ENCODE measurements at regions not wholly inside any gene's neighbourhood (a gene's known extent, or its start where the extent isn't known, plus 50 kb on each side); places are given as distances from the start of the nearest gene placed in this dataset.

- no peak for DNase-seq
Measured at GRCh38 chr6:113659762-113660404, 197.3 kb upstream of the MARCKS start.

GRCh38 chr6:113660819-113661218 lies 196.3 kb upstream of the MARCKS start:
- DNase-seq = no peak

- no peak for DNase-seq
Measured at GRCh38 chr6:113662093-113662665, 195.0 kb upstream of the MARCKS start.

- no peak for DNase-seq
Measured at GRCh38 chr6:113662688-113663333, 194.3 kb upstream of the MARCKS start.

- peak; percentile 14 for DNase-seq
Measured at GRCh38 chr6:113664909-113665308, 192.2 kb upstream of the MARCKS start.

- peak; percentile 62 for DNase-seq
Measured at GRCh38 chr6:113668641-113669408, 188.3 kb upstream of the MARCKS start.

- no peak for DNase-seq
Measured at GRCh38 chr6:113669606-113670005, 187.5 kb upstream of the MARCKS start.

GRCh38 chr6:113671421-113671820 lies 185.7 kb upstream of the MARCKS start:
- DNase-seq = no peak

GRCh38 chr6:113672491-113673149 lies 184.5 kb upstream of the MARCKS start:
- DNase-seq = peak; percentile 12

GRCh38 chr6:113674075-113674474 lies 183.1 kb upstream of the MARCKS start:
- DNase-seq = peak; percentile 10

GRCh38 chr6:113676057-113676456 lies 181.1 kb upstream of the MARCKS start:
- no peak for DNase-seq

GRCh38 chr6:113676968-113677367 lies 180.2 kb upstream of the MARCKS start:
- DNase-seq = no peak

GRCh38 chr6:113679051-113679450 lies 178.1 kb upstream of the MARCKS start:
- no peak for DNase-seq

GRCh38 chr6:113680301-113680700 lies 176.8 kb upstream of the MARCKS start:
- DNase-seq = no peak

GRCh38 chr6:113683968-113684367 lies 173.2 kb upstream of the MARCKS start:
- DNase-seq = no peak

GRCh38 chr6:113684382-113684901 lies 172.7 kb upstream of the MARCKS start:
- no peak for DNase-seq

- no peak for DNase-seq
Measured at GRCh38 chr6:113686049-113686448, 171.1 kb upstream of the MARCKS start.

- peak; percentile 24 for DNase-seq
Measured at GRCh38 chr6:113689620-113690019, 167.5 kb upstream of the MARCKS start.

- peak; percentile 43 for DNase-seq
Measured at GRCh38 chr6:113690281-113691259, 166.6 kb upstream of the MARCKS start.

- no peak for DNase-seq
Measured at GRCh38 chr6:113691260-113691656, 165.9 kb upstream of the MARCKS start.

GRCh38 chr6:113693851-113694250 lies 163.3 kb upstream of the MARCKS start:
- DNase-seq = no peak

Data from NCI-H69 (cell line).